WTC11 (cell line): ENCODE measurements at regions not wholly inside any gene's neighbourhood (a gene's known extent, or its start where the extent isn't known, plus 50 kb on each side); places are given as distances from the start of the nearest gene placed in this dataset.

ENCODE experiments used
- ATAC-seq: fragments of 200-7000 bp; cut with Tn5 transposase; 2 replicates; pipeline ENCODE4 v1.10.0; 2021; ENCODE audit warnings: mild to moderate bottlenecking, moderate library complexity
- CTCF ChIA-PET: fragments of 300-600 bp; sonication (Branson Sonifier 250); formaldehyde crosslinking; loops from one replicate; lab custom pipeline; 2021; ENCODE audit warnings: antibody characterized with exemption; lab: Charles Lee
- POLR2A ChIA-PET: fragments of 350-600 bp; sonication (Branson Sonifier 250); formaldehyde crosslinking; loops from one replicate; lab custom pipeline; 2021; ENCODE audit warnings: antibody characterized with exemption; lab: Charles Lee
- DNase-seq: peaks from one replicate; pipeline ENCODE4 v3.0.0; 2021; ENCODE audit warnings: low spot score
- H3K27ac Mint-ChIP-seq: 2 replicates; pipeline ENCODE4 v1.8.0; 2021; ENCODE audit warnings: mixed read lengths
- H3K27me3 Mint-ChIP-seq: 2 replicates; pipeline ENCODE4 v1.8.0; 2021; ENCODE audit warnings: low read depth, mild to moderate bottlenecking, moderate library complexity, mixed read lengths
- H3K36me3 Mint-ChIP-seq: 2 replicates; pipeline ENCODE4 v1.8.0; 2021; ENCODE audit warnings: mixed read lengths
- H3K4me1 Mint-ChIP-seq: 2 replicates; pipeline ENCODE4 v1.8.0; 2022; ENCODE audit warnings: mixed read lengths
- H3K4me3 Mint-ChIP-seq: 2 replicates; pipeline ENCODE4 v1.8.0; 2021; ENCODE audit warnings: mild to moderate bottlenecking, moderate library complexity, mixed read lengths
- H3K9me3 Mint-ChIP-seq: 2 replicates; pipeline ENCODE4 v1.8.0; 2021; ENCODE audit warnings: mixed read lengths
- ARID4B ChIP-seq: sonication (generic); formaldehyde crosslinking; IDR thresholded peaks from 2 replicates; pipeline ENCODE4 v1.8.0; 2023; ENCODE audit warnings: missing genetic modification reagents, mild to moderate bottlenecking, borderline replicate concordance
- CBFB ChIP-seq: sonication (generic); formaldehyde crosslinking; IDR thresholded peaks from 2 replicates; pipeline ENCODE4 v1.8.1; 2022; ENCODE audit warnings: mild to moderate bottlenecking, low read depth, missing genetic modification reagents
- CREB1 ChIP-seq: sonication (generic); formaldehyde crosslinking; IDR thresholded peaks from 2 replicates; pipeline ENCODE4 v1.8.0; 2023; ENCODE audit warnings: mild to moderate bottlenecking, missing genetic modification reagents
- CREM ChIP-seq: sonication (generic); formaldehyde crosslinking; IDR thresholded peaks from 2 replicates; pipeline ENCODE4 v1.8.1; 2022; ENCODE audit warnings: mild to moderate bottlenecking, missing genetic modification reagents, moderate library complexity
- ELF4 ChIP-seq: sonication (generic); formaldehyde crosslinking; IDR thresholded peaks from 2 replicates; pipeline ENCODE4 v1.8.1; 2022; ENCODE audit warnings: low read depth, mild to moderate bottlenecking, moderate library complexity, missing genetic modification reagents
- EMX1 ChIP-seq: fragments of 250-450 bp; sonication (Bioruptor Pico); IDR thresholded peaks from 2 replicates; pipeline ENCODE4 v1.8.0; 2021; ENCODE audit warnings: mild to moderate bottlenecking
- FOXP1 ChIP-seq: sonication (generic); formaldehyde crosslinking; IDR thresholded peaks from 2 replicates; pipeline ENCODE4 v1.8.0; 2022; ENCODE audit warnings: missing genetic modification reagents, mild to moderate bottlenecking, moderate library complexity, borderline replicate concordance
- GTF2I ChIP-seq: fragments of 250-450 bp; sonication (Bioruptor Pico); conservative IDR thresholded peaks from 2 replicates; pipeline ENCODE4 v1.4.0; 2021; ENCODE audit warnings: mild to moderate bottlenecking
- HMGA2 ChIP-seq: fragments of 250-450 bp; sonication (Bioruptor Pico); IDR thresholded peaks from 2 replicates; pipeline ENCODE4 v1.4.0; 2021; ENCODE audit warnings: mild to moderate bottlenecking, moderate library complexity
- IRF2 ChIP-seq: sonication (generic); formaldehyde crosslinking; IDR thresholded peaks from 2 replicates; pipeline ENCODE4 v1.8.0; 2022; ENCODE audit warnings: low read depth, missing genetic modification reagents, borderline replicate concordance
- NR1H2 ChIP-seq: sonication (generic); formaldehyde crosslinking; IDR thresholded peaks from 2 replicates; pipeline ENCODE4 v1.9.0; 2021; ENCODE audit warnings: mild to moderate bottlenecking, moderate library complexity, missing genetic modification reagents
- SMAD3 ChIP-seq: sonication (generic); formaldehyde crosslinking; IDR thresholded peaks from 2 replicates; pipeline ENCODE4 v1.8.0; 2022; ENCODE audit warnings: missing genetic modification reagents, mild to moderate bottlenecking, borderline replicate concordance
- SOX15 ChIP-seq: fragments of 250-450 bp; sonication (Bioruptor Pico); IDR thresholded peaks from 2 replicates; pipeline ENCODE4 v1.9.0; 2021; ENCODE audit warnings: mild to moderate bottlenecking
- TEAD1 ChIP-seq: sonication (generic); formaldehyde crosslinking; IDR thresholded peaks from 2 replicates; pipeline ENCODE4 v1.8.0; 2022; ENCODE audit warnings: mild to moderate bottlenecking, missing genetic modification reagents
- ZNF219 ChIP-seq: sonication (generic); formaldehyde crosslinking; IDR thresholded peaks from 2 replicates; pipeline ENCODE4 v1.8.0; 2023; ENCODE audit warnings: missing genetic modification reagents, mild to moderate bottlenecking, borderline replicate concordance
- ZNF423 ChIP-seq: fragments of 250-450 bp; sonication (Bioruptor Pico); IDR thresholded peaks from 2 replicates; pipeline ENCODE4 v2.1.2; 2022; ENCODE audit warnings: mild to moderate bottlenecking, moderate library complexity
- ZNF671 ChIP-seq: fragments of 250-450 bp; sonication (Bioruptor Pico); IDR thresholded peaks from 2 replicates; pipeline ENCODE4 v1.8.0; 2021; ENCODE audit warnings: mild to moderate bottlenecking
- TF ChIP-seq, protein P1 (sequence below): fragments of 250-450 bp; sonication (Bioruptor Pico); IDR thresholded peaks from 2 replicates; pipeline ENCODE4 v2.1.2; 2022; ENCODE audit warnings: mild to moderate bottlenecking, moderate library complexity
- TF ChIP-seq, protein P2 (sequence below): fragments of 250-450 bp; sonication (Bioruptor Pico); conservative IDR thresholded peaks from 2 replicates; pipeline ENCODE4 v1.9.0; 2021; ENCODE audit warnings: mild to moderate bottlenecking
- TF ChIP-seq, protein P3 (sequence below): sonication (generic); formaldehyde crosslinking; IDR thresholded peaks from 2 replicates; pipeline ENCODE4 v1.8.1; 2022; ENCODE audit warnings: low read depth, mild to moderate bottlenecking, moderate library complexity, missing genetic modification reagents, borderline replicate concordance

DNA sequence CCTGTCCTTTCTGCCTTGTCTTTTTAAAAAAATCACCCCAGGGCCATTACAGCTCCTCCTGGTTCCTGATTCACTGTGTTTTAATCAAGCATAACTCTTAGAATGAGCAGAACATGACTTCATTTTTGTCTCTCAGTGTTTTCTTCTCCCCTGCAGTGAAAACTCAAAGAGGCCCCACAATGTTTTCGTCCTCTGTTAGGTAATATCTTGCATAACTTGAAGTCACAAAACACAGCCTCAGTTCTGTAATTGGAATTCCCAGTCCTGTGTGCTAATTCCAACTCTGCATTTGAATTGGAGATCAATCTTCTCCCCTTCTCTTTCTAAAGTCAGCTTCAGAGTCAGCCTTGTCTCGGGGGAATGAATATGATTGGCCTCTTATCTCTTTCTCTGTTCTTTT is 186.5 kb upstream of the NAV2 start:
- ATAC-seq = no peak
- no peaks in the 10 kb centered on the region for H3K9me3 Mint-ChIP-seq
- no peaks in the 10 kb centered on the region for H3K36me3 Mint-ChIP-seq
- no peak overlapping the region for H3K27ac Mint-ChIP-seq
- no peak for DNase-seq
- POLR2A ChIA-PET = no interaction called here
- no peaks in the 10 kb centered on the region; the same call in 1 of the 2 replicates for H3K27me3 Mint-ChIP-seq
- H3K4me1 Mint-ChIP-seq = peaks cover 26% of the 10 kb centered on the region
- no peak for TF ChIP-seq ELF4 (CRISPR knock-in tag)
- TF ChIP-seq HMGA2 (CRISPR knock-in tag) = no peak
- TF ChIP-seq FOXP1 (CRISPR knock-in tag) = no peak
- TF ChIP-seq GTF2I (CRISPR knock-in tag) = no peak
- no peak for TF ChIP-seq SMAD3 (CRISPR knock-in tag)
- no peak for TF ChIP-seq SOX15 (CRISPR knock-in tag)
- TF ChIP-seq TEAD1 = no peak
- no peak for TF ChIP-seq CREB1
- TF ChIP-seq EMX1 (CRISPR knock-in tag) = no peak
- no peak for TF ChIP-seq ZNF423 (CRISPR knock-in tag)
- no peak for TF ChIP-seq CREM (CRISPR knock-in tag)
- TF ChIP-seq, protein P1, sequence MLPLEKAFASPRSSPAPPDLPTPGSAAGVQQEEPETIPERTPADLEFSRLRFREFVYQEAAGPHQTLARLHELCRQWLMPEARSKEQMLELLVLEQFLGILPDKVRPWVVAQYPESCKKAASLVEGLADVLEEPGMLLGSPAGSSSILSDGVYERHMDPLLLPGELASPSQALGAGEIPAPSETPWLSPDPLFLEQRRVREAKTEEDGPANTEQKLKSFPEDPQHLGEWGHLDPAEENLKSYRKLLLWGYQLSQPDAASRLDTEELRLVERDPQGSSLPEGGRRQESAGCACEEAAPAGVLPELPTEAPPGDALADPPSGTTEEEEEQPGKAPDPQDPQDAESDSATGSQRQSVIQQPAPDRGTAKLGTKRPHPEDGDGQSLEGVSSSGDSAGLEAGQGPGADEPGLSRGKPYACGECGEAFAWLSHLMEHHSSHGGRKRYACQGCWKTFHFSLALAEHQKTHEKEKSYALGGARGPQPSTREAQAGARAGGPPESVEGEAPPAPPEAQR (CRISPR knock-in tag) = no peak
- no peak for TF ChIP-seq NR1H2 (CRISPR knock-in tag)
- no peak for TF ChIP-seq ARID4B
- TF ChIP-seq, protein P2, sequence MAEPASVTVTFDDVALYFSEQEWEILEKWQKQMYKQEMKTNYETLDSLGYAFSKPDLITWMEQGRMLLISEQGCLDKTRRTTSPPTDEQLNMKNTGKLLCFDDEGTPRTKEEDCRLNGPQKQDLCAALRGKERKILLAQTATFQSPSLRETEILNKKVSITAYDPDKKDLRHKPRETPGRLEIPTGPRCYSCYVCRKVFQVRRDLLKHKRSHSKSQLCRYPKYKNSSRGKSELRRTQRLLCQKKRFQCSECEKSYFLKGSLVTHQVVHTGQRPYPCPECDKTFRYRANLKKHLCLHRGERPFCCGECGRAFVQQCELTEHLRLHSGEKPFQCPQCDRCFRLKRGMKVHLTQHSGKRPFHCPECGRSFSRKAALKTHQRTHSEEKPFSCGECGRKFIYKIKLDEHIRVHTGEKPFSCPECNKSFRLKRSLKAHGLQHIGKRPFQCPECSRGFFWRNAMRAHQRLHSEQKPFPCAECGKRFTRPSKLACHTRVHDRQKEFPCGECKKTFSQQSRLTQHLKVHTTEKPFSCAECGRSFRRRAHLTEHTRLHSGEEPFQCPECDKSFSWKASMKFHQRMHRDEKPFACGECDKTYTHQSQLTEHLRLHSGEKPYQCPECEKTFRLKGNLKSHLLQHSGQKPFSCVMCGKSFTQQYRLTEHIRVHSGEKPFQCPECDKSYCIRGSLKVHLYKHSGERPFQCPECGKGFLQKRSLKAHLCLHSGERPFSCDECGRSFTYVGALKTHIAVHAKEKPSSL (CRISPR knock-in tag) = no peak
- TF ChIP-seq IRF2 (CRISPR knock-in tag) = no peak
- no peak for TF ChIP-seq ZNF671
- no peak for TF ChIP-seq ZNF219
- TF ChIP-seq, protein P3, sequence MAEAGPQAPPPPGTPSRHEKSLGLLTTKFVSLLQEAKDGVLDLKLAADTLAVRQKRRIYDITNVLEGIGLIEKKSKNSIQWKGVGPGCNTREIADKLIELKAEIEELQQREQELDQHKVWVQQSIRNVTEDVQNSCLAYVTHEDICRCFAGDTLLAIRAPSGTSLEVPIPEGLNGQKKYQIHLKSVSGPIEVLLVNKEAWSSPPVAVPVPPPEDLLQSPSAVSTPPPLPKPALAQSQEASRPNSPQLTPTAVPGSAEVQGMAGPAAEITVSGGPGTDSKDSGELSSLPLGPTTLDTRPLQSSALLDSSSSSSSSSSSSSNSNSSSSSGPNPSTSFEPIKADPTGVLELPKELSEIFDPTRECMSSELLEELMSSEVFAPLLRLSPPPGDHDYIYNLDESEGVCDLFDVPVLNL (CRISPR knock-in tag) = no peak
- TF ChIP-seq CBFB (CRISPR knock-in tag) = no peak
- TF ChIP-seq, all 79 proteins: peak for 0
- CTCF ChIA-PET = interaction anchor here (0.8 kb wide), 2 partner anchors 28 to 266 kb away, joined by 3 read pairs; no protein-coding TSS in a partner anchor
- H3K4me3 Mint-ChIP-seq = no peak overlapping the region
